DMS 273 (cell line): ENCODE measurements at regions not wholly inside any gene's neighbourhood (a gene's known extent, or its start where the extent isn't known, plus 50 kb on each side); places are given as distances from the start of the nearest gene placed in this dataset.

Experiments used
- DNase-seq: peaks from one replicate; lab custom pipeline; 2025; ENCODE audit not compliant: unreplicated experiment; lab: John Stamatoyannopoulos, UW

- no peak for DNase-seq
Observed at GRCh38 chr10:131728286-131729228, 172.3 kb upstream of the PPP2R2D start.

GRCh38 chr10:131729361-131729760, 171.4 kb upstream of the PPP2R2D start:
- DNase-seq, result no peak

GRCh38 chr10:131729938-131730660, 170.7 kb upstream of the PPP2R2D start:
- no peak for DNase-seq

GRCh38 chr10:131730771-131731497, 169.9 kb upstream of the PPP2R2D start:
- DNase-seq, result no peak

GRCh38 chr10:131731780-131732630, 168.8 kb upstream of the PPP2R2D start:
- no peak for DNase-seq

- no peak for DNase-seq
Observed at GRCh38 chr10:131732631-131733127, 168.1 kb upstream of the PPP2R2D start.

GRCh38 chr10:131733596-131733995, 167.2 kb upstream of the PPP2R2D start:
- no peak for DNase-seq

- no peak for DNase-seq
Observed at GRCh38 chr10:131735577-131735976, 165.2 kb upstream of the PPP2R2D start.

GRCh38 chr10:131736321-131736980, 164.4 kb upstream of the PPP2R2D start:
- DNase-seq, result no peak

- DNase-seq, result no peak
Observed at GRCh38 chr10:131737543-131738395, 163.0 kb upstream of the PPP2R2D start.

- DNase-seq, result no peak
Observed at GRCh38 chr10:131738396-131738735, 162.4 kb upstream of the PPP2R2D start.

- DNase-seq, result no peak
Observed at GRCh38 chr10:131739206-131739605, 161.6 kb upstream of the PPP2R2D start.

- no peak for DNase-seq
Observed at GRCh38 chr10:131742500-131742951, 158.3 kb upstream of the PPP2R2D start.

GRCh38 chr10:131743190-131744151, 157.3 kb upstream of the PPP2R2D start:
- DNase-seq, result no peak

GRCh38 chr10:131744346-131744745, 156.5 kb upstream of the PPP2R2D start:
- no peak for DNase-seq

- DNase-seq, result no peak
Observed at GRCh38 chr10:131745591-131745990, 155.2 kb upstream of the PPP2R2D start.

GRCh38 chr10:131746241-131746711, 154.5 kb upstream of the PPP2R2D start:
- DNase-seq, result no peak

GRCh38 chr10:131746785-131747184, 154.0 kb upstream of the PPP2R2D start:
- no peak for DNase-seq
